Dermis microvascular lymphatic vessel endothelial cell (primary cell): ENCODE measurements at regions not wholly inside any gene's neighbourhood (a gene's known extent, or its start where the extent isn't known, plus 50 kb on each side); places are given as distances from the start of the nearest gene placed in this dataset.
"Not testable (repeated sequence)": the region's sequence is repeated elsewhere in the genome, so short reads cannot be mapped to it uniquely, and the experiment has no call there.

ENCODE experiments used
- DNase-seq, 2 donors: peaks; one replicate each; pipeline versions ENCODE4 v3.0.0 to v3.0.0-alpha.2; 2010; ENCODE audit warnings: low read depth in 2 of 2

- DNase-seq = no peak
These were observed 55.1 kb downstream of the TTC6 start for GRCh38 chr14:37650356-37651037.

GRCh38 chr14:37652042-37652441 lies 56.6 kb downstream of the TTC6 start:
- no peak for DNase-seq

- no peak for DNase-seq
These were observed 60.0 kb downstream of the TTC6 start for GRCh38 chr14:37655418-37655817.

- DNase-seq = no peak
These were observed 62.7 kb downstream of the TTC6 start for GRCh38 chr14:37658156-37658555.

DNA sequence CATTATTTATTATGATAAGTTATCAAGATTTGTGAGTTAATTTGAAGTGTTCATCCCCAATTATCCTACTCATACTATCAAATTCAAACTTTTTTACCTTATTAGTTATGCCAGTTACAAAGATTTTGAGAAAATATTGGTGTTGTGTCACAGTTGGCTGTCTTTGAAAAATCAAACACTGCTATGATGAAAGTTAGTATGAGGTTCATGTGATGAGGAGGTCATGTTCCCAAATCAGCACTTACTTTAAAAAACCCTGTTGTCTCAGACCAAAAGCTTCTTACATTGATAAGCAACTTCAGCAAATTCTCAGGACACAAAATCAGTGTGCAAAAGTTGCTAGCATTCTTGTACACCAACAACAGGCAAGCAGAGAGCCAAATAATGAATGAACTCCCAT lies 68.1 kb downstream of the TTC6 start:
- no peak for DNase-seq

DNA sequence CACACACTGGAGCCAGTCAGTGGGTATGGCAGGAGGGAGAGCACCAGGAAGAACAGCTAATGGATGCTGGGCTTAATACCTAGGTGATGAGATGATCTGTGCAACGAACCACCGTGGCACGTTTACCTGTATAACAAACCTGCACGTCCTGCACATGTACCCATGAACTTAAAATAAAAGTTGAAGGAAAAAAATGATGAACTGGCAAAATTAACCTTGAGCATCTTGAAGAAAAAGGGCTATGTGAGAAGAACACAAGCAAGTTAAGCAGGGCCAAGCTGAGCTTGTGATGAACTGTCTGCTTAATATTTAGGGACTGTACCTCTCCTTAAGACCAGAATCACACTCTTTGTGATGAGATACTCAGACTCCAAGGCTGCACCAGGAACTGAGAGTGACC lies 70.0 kb downstream of the TTC6 start:
- DNase-seq = no peak

- DNase-seq = no peak
These were observed 70.5 kb downstream of the TTC6 start for GRCh38 chr14:37665951-37666350.

- no peak for DNase-seq
These were observed 73.2 kb downstream of the TTC6 start for GRCh38 chr14:37668646-37669045.

DNA sequence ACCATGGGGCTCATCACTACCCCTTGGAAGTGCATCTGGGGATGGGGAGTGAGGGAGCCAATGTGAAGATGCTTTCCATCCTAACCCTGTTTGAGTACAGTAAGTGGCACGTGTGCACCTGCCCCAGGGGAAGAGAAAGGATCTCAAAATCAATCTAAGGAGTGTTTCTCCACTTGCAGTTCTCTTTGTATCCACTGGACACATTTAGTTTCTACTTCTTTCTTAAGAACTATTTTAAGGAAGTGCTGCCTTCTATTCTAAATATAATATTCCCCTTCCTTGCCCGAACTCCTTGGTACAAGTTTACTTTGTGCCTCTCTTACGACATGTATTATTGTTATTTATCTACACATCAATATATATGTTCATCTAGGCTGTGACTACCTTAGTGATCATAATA lies 73.8 kb downstream of the TTC6 start:
- DNase-seq = no peak

DNA sequence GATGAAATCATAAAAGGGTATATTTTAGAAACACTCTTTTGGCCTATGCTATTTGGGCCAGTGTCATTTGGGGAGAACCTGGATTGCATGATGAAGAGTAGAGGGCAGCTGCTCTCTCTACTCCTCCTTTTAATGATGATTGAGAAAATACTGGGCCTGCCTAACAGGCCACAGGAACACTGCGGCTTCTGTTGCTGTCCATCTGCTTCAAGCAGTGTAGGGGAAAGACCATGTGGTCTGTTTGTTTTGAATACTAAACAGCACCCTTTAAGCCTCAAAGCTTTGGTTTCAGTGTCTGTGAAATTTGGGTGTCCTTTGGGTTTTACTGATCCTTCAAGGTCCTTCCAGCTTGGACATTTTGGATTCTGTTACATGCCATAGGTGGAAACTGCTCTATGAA lies 78.0 kb downstream of the TTC6 start:
- no peak for DNase-seq

GRCh38 chr14:37678916-37679315 lies 83.5 kb downstream of the TTC6 start:
- DNase-seq = no peak

DNA sequence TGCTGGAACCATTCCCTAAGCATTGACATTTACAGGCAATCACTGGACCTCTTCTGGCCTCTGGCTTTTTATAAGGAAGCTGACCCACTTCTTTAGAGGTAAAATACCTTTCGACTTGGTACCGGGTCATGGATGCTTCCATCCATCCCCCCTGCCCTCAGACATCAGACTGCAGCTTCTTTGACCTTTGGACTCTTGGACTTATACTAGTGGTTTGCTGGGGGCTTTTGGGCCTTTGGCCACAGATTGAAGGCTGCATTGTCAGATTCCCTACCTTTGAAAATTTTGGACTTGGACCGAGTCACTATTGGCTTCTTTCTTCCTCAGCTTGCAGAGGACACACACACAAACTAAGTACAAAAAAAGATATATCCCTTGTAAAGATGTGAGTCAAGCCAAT lies 86.1 kb downstream of the TTC6 start:
- no peak for DNase-seq

DNA sequence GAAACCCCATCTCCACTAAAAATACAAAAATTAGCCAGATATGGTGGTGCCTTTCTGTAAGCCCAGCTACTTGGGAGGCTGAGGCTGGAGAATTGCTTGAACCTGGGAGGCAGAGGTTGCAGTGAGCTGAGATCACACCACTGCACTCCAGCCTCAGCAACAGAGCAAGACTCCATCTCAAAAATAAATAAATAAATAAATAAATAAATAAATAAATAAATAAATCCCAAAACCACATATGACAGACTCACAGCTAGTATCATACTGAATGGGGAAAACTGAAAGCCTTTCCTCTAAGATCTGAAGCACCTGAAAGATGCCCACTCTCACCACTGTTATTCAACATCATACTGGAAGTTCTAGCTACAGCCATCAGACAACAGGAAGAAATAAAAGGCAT lies 97.3 kb downstream of the TTC6 start:
- not testable (repeated sequence) for DNase-seq

- DNase-seq = not testable (repeated sequence)
These were observed 98.0 kb downstream of the TTC6 start for GRCh38 chr14:37693420-37693819.

DNA sequence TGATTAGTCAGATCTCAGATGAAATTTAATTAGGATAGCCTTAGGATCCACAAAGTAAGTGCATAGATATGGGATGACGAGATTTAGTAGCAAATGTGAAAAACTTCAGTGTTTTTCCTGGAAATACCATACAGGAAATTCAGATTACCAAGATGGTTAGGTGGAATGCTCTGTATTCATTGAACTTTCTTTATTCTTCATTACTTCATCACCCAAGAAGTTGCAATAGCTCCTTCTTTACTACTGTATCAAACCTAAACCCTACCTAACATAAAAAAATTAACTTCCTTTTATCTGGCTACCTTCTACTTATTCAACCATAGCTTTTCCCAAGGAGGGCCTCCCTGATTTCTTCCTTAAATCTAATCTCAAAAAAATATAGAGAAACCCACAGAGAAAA lies 100.4 kb downstream of the TTC6 start:
- DNase-seq = no peak

GRCh38 chr14:37697489-37698121 lies 102.2 kb downstream of the TTC6 start:
- no peak for DNase-seq

DNA sequence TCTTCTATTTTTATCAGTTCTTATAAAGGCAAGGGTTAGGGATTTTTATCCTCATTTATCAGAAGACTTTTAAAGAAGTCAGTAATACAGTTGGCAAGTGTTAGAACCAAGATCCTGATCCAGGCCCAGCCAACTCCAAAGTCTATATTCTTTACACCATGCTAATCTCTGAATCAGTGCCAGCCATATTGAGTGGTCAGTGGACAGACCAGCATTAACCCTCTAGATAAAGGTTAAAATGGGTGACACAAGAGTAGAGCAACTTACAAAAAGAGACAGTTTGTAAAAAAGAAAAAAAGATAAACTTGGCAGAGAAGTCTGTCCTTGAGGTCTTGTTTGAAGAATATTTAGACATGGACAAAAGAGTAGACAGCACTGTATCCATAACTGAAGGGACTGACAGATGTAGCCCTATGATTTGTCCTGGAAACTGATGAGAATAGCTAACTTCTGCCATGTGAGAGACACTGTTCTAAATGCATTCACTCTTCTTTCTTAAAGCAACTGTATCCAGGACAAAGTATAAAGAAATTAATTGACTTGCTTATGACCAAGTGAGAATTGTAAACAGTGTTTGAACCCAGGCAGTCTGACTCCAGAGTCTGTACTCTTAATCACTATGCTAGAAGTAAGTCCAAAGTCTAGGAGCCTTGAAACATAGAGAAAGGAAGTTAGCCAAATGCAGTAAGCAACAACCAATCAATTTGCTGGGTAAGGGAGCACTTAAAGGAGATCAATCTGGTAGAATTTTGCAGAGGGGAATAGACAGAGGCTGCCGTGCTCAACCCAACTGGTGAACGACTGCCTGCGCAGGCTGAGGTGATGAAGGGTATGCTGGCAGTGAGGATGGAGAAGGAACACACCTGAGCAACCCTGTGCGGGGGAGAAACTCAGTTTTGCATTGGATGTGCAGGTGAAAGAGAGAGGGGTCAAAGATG lies 103.7 kb downstream of the TTC6 start:
- DNase-seq = no peak

- no peak for DNase-seq
These were observed 112.3 kb downstream of the TTC6 start for GRCh38 chr14:37707716-37708115.

DNA sequence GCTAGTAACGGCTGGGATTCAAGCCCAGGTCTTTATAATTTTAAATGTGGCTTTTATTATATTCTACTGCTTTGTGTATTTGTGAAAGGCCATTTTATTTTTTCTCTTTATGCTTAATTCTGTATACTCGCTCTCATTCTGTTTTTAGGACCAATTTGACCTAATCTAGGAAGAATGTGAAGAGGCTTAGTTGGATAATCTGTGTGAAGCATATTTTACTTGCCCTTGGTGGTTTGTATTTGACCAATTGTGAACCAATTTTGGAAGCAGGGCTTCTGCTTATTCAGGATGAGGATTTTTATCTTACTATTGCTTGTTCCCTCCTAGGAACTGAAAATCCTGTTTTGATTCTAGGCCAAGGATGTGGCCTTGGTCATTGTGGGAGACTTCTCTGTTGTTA lies 113.1 kb downstream of the TTC6 start:
- no peak for DNase-seq

- DNase-seq = peak in 1 of 2 donors; percentile 8
These were observed 114.2 kb downstream of the TTC6 start for GRCh38 chr14:37709419-37710195.

- DNase-seq = no peak
These were observed 116.0 kb downstream of the TTC6 start for GRCh38 chr14:37711356-37711830.
